GM10248 (cell line): ENCODE measurements at regions not wholly inside any gene's neighbourhood (a gene's known extent, or its start where the extent isn't known, plus 50 kb on each side); places are given as distances from the start of the nearest gene placed in this dataset.

Experiments
- CTCF ChIA-PET: fragments of 300-600 bp; sonication (Branson Sonifier 250); formaldehyde crosslinking; extraction: SDS; loops from one replicate; lab custom pipeline; 2021; ENCODE audit warnings: antibody characterized with exemption; lab: Yijun Ruan, JAX
- POLR2A ChIA-PET: fragments of 350-650 bp; sonication (Branson Sonifier 250); formaldehyde crosslinking; extraction: SDS; loops from one replicate; lab custom pipeline; 2020; ENCODE audit warnings: antibody characterized with exemption; lab: Yijun Ruan, JAX
- DNase-seq: peaks from one replicate; pipeline ENCODE4 v3.0.0; 2012; ENCODE audit errors: extremely low spot score
- TF ChIP-seq, protein P1 (sequence below): IDR thresholded peaks from 2 replicates; pipeline ENCODE4 v1.5.1; 2012; ENCODE audit warnings: mild to moderate bottlenecking, low read depth; ENCODE audit errors: extremely low read depth, missing control alignments, control extremely low read depth

DNA sequence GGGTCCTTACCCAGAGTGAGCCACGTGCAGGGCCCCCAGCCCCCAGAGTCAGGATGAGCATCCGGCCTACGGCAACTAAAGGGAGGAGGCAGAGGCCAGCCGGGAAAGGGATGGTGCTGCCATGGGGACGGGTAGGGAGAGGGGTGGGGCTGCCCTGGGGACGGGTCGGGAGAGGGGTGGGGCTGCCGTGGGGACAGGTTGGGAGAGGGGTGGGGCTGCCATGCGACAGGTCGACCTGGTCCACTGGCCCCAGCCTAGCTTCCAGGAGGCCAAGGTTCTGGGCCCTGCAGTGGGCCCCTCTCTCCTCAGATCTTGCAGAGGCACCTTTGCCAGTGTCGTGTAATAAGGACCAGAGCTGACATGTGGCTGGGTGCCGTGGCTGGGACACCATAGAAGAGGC is 187.7 kb downstream of the BRD1 start:
- TF ChIP-seq, protein P1, sequence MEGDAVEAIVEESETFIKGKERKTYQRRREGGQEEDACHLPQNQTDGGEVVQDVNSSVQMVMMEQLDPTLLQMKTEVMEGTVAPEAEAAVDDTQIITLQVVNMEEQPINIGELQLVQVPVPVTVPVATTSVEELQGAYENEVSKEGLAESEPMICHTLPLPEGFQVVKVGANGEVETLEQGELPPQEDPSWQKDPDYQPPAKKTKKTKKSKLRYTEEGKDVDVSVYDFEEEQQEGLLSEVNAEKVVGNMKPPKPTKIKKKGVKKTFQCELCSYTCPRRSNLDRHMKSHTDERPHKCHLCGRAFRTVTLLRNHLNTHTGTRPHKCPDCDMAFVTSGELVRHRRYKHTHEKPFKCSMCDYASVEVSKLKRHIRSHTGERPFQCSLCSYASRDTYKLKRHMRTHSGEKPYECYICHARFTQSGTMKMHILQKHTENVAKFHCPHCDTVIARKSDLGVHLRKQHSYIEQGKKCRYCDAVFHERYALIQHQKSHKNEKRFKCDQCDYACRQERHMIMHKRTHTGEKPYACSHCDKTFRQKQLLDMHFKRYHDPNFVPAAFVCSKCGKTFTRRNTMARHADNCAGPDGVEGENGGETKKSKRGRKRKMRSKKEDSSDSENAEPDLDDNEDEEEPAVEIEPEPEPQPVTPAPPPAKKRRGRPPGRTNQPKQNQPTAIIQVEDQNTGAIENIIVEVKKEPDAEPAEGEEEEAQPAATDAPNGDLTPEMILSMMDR: no peak
- no peak for DNase-seq
- ChIA-PET CTCF (interaction anchor here (1.1 kb wide), 1 partner anchor 10 kb away, joined by 3 read pairs; no protein-coding TSS in a partner anchor), POLR2A (no interaction called here)

DNA sequence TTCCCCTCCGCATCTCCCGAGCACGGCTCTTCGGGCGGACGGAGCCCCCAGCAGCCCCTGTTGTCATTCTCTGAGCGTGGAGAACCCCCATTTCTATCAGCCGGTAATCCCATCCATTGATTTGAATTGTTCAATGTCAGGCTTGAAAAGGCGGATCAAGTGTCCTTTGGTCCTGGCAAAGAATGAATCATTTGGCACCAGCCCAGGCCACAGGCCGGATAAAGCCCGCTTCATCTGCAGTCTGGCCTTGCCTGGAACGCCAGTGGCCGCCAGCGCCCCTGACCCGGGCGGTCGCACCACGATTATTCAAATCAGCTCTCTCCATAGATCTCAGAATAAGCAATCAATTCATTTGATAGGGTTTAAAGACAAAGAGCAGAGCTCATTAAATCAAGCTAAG is 188.9 kb downstream of the BRD1 start:
- CTCF ChIA-PET: no interaction called here
- DNase-seq: no peak
- POLR2A ChIA-PET: no interaction called here

DNA sequence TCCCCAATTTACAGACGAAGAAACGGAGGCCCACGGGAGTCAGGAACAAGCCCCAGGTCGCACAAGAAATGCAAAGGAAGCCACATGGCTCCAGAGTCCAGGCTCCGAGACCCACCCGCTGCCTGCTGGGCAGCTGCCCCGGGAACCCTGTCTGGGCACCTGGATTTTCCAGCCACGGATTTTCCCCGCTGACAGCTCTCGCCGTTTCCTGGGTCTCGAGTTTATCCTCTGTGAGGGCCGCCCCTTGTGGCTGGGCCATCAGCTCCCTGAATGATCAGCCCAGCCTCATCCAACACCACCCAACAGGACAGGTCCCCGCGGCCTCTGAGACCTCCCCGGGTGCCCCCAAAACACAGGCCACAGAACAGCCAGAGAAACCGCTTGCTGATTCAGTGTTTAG is 189.7 kb downstream of the BRD1 start:
- TF ChIP-seq, protein P1: no peak
- CTCF ChIA-PET: no interaction called here
- DNase-seq: no peak
- POLR2A ChIA-PET: no interaction called here

More for the DNA sequence above, 188.9 kb downstream of the BRD1 start:
- TF ChIP-seq, protein P1: no peak

DNA sequence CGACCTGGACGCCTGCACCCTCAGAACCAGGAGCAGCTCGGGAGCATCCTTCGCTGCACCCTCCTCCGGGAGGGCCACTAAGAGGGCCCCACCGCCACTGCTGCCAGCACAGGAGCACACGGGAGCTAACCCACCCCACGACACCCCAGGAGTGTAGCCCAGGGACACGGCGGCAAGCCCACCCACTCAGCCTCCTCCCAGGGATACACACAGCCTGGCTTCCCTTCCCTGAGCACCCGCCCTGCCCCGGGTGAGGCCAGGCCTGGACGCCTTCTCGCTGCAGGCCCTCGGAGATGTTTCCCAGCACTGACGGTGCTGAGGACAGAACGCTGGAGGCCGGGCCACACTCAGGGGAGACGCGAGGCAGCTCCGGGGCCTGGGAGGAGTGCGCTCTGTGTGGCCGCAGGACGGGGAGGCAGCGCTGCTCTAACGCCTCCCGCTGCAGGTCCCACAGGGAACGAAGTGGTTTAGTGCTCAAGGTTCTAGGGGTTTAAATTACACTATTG is 190.4 kb downstream of the BRD1 start:
- POLR2A ChIA-PET: no interaction called here
- TF ChIP-seq, protein P1: no peak
- CTCF ChIA-PET: interaction anchor here (1.1 kb wide), 1 partner anchor 9 kb away, joined by 3 read pairs; no protein-coding TSS in a partner anchor
- no peak for DNase-seq

DNA sequence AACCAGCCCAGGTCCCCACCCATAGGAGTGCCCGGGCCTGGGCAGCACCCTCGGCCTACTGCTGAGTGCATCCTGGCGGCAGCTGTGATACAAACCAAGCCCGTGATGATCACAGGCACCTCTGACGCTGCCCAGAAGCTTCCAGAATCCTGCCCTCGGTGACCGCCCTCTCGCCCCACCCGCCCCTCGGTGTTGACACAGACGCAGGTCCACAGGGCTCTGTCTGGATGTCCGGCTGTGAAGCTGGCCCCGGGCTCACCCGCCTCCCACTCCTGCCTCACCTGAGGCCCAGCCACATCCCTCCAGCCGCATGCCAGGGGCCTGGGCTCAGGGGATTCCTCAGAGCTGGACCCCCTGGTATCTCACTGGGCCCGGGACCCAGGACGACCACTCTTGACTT is 191.0 kb downstream of the BRD1 start:
- ChIA-PET CTCF (interaction anchor here (1.1 kb wide), 1 partner anchor 9 kb away, joined by 3 read pairs; no protein-coding TSS in a partner anchor), POLR2A (no interaction called here)
- TF ChIP-seq, protein P1: no peak
- DNase-seq: no peak

DNA sequence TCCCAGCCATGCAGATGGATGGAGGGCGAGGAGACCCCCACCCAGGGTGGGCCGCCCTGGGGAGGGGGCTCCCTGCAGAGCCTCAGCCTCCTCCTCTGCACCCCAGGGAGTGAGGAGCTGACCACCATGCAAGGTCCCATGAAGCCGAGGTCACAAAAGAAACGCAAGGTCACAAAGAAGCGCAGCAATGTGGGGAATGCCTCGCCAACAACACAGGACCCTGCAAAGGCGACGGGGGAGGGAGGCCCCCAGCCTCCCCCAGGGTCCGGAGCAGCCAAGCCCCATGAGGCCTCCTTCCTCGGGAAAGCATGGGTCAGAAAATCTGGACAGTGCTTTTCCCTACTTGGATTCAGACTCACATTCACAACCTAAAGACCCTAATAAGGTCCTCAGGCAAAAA is 191.5 kb downstream of the BRD1 start:
- DNase-seq: no peak
- ChIA-PET CTCF (interaction anchor here (1.1 kb wide), 1 partner anchor 10 kb away, joined by 3 read pairs; no protein-coding TSS in a partner anchor), POLR2A (no interaction called here)
- TF ChIP-seq, protein P1: no peak
